ENCODE measurements at regions not wholly inside any gene's neighbourhood (a gene's known extent, or its start where the extent isn't known, plus 50 kb on each side); places are given as distances from the start of the nearest gene placed in this dataset.

DNA sequence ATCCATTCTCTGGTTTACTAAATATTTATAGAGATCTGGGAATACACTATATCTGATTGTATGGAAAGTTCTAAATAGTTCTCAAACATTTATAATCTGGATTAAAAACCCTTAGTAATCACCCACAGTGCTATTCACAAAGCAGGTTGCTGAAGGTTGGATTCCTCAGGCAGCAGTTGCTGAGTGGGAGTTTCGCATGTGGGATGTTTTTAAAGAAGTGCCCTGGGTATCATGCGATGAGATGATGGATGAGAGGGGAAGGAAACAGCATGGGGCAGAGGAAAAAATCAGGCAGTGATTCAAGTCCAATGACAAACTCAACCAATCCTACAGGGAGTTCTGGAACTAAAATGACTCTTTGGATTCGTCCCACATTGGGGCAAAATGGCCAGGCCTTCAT, 85.3 kb upstream of the GALNT2 start:
- Mint-ChIP-seq H3K36me3 (ENCODE audit: low read depth) (no peaks in the 10 kb centered on the region), H3K9me3 (peaks cover 8% of the 10 kb centered on the region), H3K27ac (ENCODE audit: unreplicated experiment) (no peak overlapping the region), H3K4me1 (no peaks in the 10 kb centered on the region), H3K27me3 (ENCODE audit: low read depth) (no peaks in the 10 kb centered on the region), H3K4me3 (no peak overlapping the region)
- no peak for DNase-seq (ENCODE audit: low read depth, low spot score)
- TF ChIP-seq, protein P1, sequence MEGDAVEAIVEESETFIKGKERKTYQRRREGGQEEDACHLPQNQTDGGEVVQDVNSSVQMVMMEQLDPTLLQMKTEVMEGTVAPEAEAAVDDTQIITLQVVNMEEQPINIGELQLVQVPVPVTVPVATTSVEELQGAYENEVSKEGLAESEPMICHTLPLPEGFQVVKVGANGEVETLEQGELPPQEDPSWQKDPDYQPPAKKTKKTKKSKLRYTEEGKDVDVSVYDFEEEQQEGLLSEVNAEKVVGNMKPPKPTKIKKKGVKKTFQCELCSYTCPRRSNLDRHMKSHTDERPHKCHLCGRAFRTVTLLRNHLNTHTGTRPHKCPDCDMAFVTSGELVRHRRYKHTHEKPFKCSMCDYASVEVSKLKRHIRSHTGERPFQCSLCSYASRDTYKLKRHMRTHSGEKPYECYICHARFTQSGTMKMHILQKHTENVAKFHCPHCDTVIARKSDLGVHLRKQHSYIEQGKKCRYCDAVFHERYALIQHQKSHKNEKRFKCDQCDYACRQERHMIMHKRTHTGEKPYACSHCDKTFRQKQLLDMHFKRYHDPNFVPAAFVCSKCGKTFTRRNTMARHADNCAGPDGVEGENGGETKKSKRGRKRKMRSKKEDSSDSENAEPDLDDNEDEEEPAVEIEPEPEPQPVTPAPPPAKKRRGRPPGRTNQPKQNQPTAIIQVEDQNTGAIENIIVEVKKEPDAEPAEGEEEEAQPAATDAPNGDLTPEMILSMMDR (conservative IDR thresholded peaks at IDR 0.05): no peak

DNA sequence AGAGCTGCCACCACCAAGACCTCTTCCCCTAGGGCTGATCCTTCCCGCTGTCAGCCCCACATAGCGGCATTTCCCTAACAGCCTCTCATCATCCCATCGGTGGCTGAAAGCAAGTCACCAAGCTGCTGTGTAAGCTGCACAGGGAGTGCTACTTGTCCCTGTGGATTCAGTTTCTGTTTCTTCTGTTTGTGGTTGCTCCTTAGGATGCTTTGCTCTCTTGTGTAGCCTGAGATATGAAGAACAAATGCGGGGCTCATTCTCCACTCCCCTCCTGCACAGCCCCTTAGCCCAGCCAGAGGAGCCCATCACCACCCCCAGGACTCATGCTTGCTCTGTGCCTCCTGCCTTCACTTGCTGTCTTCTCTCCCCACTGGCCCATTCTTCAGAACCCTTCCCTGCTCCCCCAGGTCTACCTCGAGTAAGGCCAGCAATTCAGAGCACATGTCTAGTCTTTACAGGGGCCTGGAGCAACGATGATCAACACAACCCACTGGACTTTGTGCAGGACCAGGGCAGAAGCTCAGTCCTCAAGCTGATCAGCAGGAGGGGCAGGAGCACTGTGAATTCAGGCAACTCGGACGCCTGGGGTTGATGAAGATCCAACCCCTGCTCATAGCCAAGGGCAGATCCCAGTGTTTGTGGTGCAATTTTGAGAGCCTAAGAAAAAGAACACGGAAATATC, 82.6 kb upstream of the GALNT2 start:
- Mint-ChIP-seq H3K36me3 (ENCODE audit: low read depth) (no peaks in the 10 kb centered on the region), H3K4me1 (no peaks in the 10 kb centered on the region), H3K4me3 (no peak overlapping the region), H3K27ac (ENCODE audit: unreplicated experiment) (no peak overlapping the region), H3K27me3 (ENCODE audit: low read depth) (no peaks in the 10 kb centered on the region), H3K9me3 (no peaks in the 10 kb centered on the region)
- TF ChIP-seq, protein P1 (conservative IDR thresholded peaks at IDR 0.05): no peak
- DNase-seq (ENCODE audit: low read depth, low spot score): no peak

DNA sequence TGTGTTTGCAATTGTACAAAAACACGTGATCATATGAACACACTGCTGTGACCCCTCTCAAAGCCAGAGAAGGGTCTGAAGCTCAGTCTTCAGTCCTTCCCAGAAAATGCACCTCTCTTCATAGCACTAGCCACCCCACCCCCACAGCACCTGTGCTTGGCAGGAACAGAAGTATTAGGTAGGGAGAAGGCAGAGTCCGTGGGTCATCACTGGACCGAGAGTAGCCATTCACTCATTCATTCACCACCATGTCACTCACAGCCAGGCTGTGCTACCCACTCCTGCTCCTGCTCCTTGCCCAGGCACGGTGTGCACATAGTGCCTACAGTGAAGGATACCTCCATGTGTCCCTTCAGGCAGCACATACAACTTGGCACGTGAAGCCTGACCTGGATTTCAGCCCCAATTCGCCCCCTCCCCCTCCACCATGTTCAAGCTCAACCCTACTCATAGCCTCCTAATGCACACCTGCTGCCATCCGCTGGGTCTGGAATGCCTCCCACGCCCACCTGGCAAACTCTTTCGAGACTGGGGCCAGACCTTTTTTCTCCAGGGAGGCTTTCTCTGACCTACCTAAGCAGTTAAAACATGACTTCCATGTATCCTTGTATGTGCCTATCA, 81.9 kb upstream of the GALNT2 start:
- no peaks in the 10 kb centered on the region for H3K36me3 Mint-ChIP-seq (ENCODE audit: low read depth)
- no peak overlapping the region for H3K4me3 Mint-ChIP-seq
- H3K9me3 Mint-ChIP-seq: no peaks in the 10 kb centered on the region
- no peaks in the 10 kb centered on the region for H3K4me1 Mint-ChIP-seq
- H3K27me3 Mint-ChIP-seq (ENCODE audit: low read depth): no peaks in the 10 kb centered on the region
- TF ChIP-seq, protein P1 (conservative IDR thresholded peaks at IDR 0.05): no peak
- no peak for DNase-seq (ENCODE audit: low read depth, low spot score)
- no peak overlapping the region for H3K27ac Mint-ChIP-seq (ENCODE audit: unreplicated experiment)

DNA sequence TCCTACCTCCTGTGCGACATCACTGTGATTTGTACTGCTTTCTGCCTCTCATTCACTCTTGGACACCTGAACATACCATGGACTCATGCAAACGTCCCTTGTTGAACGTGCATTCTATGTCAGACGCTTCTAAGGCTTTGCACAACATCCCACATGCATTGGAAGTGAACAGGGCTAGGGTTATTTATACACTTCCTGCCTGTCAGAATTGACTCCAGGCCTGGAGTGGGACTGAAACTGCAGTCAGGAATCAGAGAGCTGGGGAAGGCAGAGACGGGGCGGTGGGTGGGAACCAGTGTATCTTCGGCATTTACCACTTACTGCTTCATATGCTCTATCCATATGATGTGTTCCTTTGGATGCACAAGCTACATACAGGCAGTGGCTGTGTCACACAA, 81.4 kb upstream of the GALNT2 start:
- Mint-ChIP-seq H3K27ac (ENCODE audit: unreplicated experiment) (no peak overlapping the region), H3K4me3 (no peak overlapping the region), H3K9me3 (no peaks in the 10 kb centered on the region), H3K4me1 (no peaks in the 10 kb centered on the region), H3K27me3 (ENCODE audit: low read depth) (no peaks in the 10 kb centered on the region), H3K36me3 (ENCODE audit: low read depth) (no peaks in the 10 kb centered on the region)
- no peak for DNase-seq (ENCODE audit: low read depth, low spot score)
- TF ChIP-seq, protein P1 (conservative IDR thresholded peaks at IDR 0.05): no peak

DNA sequence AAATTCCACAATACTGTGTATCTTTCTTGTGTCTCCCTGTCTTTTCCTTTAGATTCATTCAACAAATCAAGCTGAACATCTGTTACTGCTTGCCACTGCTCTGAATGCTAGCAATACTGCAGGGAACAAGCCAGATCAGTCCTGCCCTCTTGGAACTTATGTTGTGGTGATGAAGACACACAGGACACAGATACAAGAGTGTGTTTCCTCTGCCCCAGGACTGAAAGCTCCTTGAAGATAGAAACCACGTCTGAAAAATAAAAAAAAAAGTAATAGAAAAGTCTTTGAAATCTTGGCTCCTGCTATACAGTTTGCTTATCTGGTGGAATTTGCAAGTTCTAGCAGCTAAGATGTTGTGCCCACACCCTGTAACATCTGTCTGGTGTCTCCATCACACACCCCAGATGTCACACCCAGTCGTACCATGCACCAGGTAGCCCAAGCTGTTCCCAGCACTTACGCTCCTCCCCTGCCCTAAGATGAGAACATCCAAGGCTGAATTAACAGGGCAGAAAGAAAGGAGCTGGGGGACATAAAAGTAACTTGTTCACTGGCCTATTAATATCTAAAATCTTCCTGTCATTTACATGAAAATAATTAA, 80.2 kb upstream of the GALNT2 start:
- no peak for DNase-seq (ENCODE audit: low read depth, low spot score)
- TF ChIP-seq, protein P1 (conservative IDR thresholded peaks at IDR 0.05): no peak
- H3K9me3 Mint-ChIP-seq: no peaks in the 10 kb centered on the region
- no peaks in the 10 kb centered on the region for H3K27me3 Mint-ChIP-seq (ENCODE audit: low read depth)
- H3K36me3 Mint-ChIP-seq (ENCODE audit: low read depth): no peaks in the 10 kb centered on the region
- no peak overlapping the region for H3K27ac Mint-ChIP-seq (ENCODE audit: unreplicated experiment)
- H3K4me3 Mint-ChIP-seq: no peak overlapping the region
- H3K4me1 Mint-ChIP-seq: no peaks in the 10 kb centered on the region

Measured in neural crest cell (in vitro differentiated cells).